ENCODE measurements at regions not wholly inside any gene's neighbourhood (a gene's known extent, or its start where the extent isn't known, plus 50 kb on each side); places are given as distances from the start of the nearest gene placed in this dataset.
A peak's percentile ranks its signal among the peaks of the same experiment; 100 is the strongest.

DNA sequence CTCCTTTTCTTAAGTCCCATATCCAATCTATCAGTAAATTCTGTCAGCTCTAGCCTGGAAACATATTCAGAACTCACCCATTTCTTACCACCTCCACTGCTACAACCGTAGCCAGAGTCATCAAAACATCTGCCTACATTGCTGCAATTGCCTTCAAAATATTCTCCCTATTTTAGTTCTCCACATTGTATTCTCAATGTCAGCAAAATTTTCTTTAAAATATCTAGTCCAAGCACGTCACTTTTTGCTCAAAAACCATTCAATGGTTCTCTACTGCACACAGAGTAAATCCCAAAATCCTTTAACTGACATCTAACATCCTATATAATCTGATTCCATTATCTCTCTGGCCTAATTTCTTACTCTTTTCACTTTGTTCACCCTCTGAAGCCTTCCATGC, 68.5 kb upstream of the ERBB4 start:
- TF ChIP-seq, protein P1, sequence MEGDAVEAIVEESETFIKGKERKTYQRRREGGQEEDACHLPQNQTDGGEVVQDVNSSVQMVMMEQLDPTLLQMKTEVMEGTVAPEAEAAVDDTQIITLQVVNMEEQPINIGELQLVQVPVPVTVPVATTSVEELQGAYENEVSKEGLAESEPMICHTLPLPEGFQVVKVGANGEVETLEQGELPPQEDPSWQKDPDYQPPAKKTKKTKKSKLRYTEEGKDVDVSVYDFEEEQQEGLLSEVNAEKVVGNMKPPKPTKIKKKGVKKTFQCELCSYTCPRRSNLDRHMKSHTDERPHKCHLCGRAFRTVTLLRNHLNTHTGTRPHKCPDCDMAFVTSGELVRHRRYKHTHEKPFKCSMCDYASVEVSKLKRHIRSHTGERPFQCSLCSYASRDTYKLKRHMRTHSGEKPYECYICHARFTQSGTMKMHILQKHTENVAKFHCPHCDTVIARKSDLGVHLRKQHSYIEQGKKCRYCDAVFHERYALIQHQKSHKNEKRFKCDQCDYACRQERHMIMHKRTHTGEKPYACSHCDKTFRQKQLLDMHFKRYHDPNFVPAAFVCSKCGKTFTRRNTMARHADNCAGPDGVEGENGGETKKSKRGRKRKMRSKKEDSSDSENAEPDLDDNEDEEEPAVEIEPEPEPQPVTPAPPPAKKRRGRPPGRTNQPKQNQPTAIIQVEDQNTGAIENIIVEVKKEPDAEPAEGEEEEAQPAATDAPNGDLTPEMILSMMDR (IDR thresholded peaks at IDR 0.05; ENCODE audit: borderline replicate concordance, control extremely low read depth, extremely low read depth, insufficient read depth, missing control alignments): no peak
- in situ Hi-C loops (cut with MboI; ENCODE audit: low sequenced_read_pairs, unreplicated experiment): no loop called here
- DNase-seq (ENCODE audit: low spot score): no peak

DNA sequence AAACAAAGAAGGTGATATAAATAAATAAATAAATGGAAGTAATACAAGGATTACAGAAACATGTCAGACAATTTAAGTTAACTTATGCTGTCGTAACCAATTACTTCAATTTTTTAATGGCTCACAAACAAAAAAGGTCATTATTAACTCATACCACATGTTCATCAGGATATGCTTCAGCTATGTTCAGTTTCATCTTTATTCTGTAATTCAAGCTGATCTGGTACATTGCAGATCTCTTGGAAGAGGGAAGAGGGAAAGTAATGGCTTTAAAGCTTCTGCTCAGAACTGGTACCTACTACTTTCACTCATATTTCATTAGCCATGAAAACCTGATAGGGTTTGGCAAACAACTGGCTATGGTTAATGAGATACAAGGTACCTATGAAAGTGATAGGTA, 67.6 kb upstream of the ERBB4 start:
- TF ChIP-seq, protein P1 (IDR thresholded peaks at IDR 0.05; ENCODE audit: borderline replicate concordance, control extremely low read depth, extremely low read depth, insufficient read depth, missing control alignments): no peak
- in situ Hi-C loops (cut with MboI; ENCODE audit: low sequenced_read_pairs, unreplicated experiment): no loop called here
- no peak for DNase-seq (ENCODE audit: low spot score)

DNA sequence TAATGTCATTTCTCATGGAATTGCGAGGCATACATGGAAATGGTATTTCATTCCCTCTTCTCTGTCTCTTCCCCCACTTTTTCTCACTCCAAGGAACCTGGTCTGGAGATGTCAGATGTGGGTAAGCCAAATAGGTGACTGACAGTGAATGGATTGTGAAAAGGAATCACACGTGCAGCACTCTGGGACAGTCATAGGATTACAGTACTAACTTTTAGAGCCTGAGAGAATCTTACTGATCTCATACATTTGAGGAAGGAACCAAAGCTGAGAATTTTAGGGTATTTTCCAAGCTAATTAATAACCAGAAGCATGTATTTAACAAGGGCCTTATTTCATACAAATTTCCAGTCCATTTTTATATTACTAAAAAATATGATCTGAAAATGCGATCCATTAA, 58.1 kb upstream of the ERBB4 start:
- TF ChIP-seq, protein P1 (IDR thresholded peaks at IDR 0.05; ENCODE audit: borderline replicate concordance, control extremely low read depth, extremely low read depth, insufficient read depth, missing control alignments): no peak
- no peak for DNase-seq (ENCODE audit: low spot score)
- in situ Hi-C loops (cut with MboI; ENCODE audit: low sequenced_read_pairs, unreplicated experiment): no loop called here

DNA sequence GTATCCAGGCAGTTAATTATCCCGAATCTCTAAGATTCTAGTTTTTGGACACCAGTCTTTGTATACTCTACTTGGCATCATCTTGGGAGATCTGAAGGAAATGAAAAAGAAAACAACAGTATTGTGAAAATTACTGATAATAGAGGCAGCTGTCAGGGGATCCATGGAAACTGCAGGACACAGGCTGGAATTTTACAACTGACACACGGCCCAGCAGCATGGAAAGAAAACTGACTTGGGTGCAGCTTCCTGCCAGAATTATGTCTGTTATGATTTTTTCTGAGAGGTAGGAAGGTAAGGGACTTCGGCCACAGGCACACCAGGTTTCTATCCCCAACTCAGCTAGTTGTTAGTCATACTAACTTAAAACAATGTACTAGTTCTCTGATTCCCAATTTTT, 57.7 kb upstream of the ERBB4 start:
- TF ChIP-seq, protein P1 (IDR thresholded peaks at IDR 0.05; ENCODE audit: borderline replicate concordance, control extremely low read depth, extremely low read depth, insufficient read depth, missing control alignments): no peak
- in situ Hi-C loops (cut with MboI; ENCODE audit: low sequenced_read_pairs, unreplicated experiment): no loop called here
- no peak for DNase-seq (ENCODE audit: low spot score)

DNA sequence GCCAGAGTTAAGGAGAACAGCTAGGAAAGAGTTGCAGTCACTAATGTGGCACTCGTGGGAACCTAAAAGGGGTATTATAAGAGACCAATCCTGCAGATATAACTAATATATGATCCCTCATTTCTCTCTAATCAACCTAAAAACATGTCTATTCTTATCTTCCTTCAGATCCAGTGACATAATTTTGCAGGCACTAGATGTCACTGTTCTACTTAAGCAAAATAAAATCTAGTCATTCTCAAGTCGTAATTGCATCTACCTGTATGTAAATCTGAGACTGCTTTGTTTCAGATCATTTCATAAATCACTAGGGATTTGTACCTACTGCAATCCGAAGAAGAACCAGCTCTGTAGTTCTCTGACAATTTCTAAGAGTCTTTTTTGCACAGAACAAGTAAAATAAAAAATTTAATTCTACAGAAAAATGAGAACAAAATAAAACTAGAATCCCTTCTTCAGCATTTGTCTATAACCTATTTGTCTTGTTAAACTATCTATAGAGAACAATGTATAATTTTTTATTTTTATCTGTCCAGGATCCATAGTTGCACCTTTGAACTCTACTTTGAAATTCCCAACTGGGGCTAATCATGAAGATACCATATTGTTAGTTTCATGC, 56.5 kb upstream of the ERBB4 start:
- no peak for DNase-seq (ENCODE audit: low spot score)
- in situ Hi-C loops (cut with MboI; ENCODE audit: low sequenced_read_pairs, unreplicated experiment): no loop called here
- TF ChIP-seq, protein P1 (IDR thresholded peaks at IDR 0.05; ENCODE audit: borderline replicate concordance, control extremely low read depth, extremely low read depth, insufficient read depth, missing control alignments): peak; percentile 27

DNA sequence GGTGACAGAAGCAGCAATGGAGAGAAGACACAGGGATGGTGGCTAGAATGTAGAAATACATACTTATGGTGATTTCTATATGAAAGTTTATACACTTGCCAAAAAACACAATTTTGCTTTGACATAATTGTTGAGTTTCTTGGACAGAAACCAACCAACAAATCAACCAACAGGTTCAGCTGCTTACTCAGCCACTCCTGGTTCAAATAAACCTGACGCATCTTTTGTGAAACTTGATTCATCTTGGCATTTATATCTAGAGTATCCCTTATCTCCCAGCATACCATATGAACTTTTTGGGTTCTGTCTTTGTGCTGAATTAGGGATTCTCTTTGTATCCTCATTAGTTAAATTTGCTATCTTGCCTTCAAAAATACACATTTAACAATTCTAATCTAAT, 54.1 kb upstream of the ERBB4 start:
- in situ Hi-C loops (cut with MboI; ENCODE audit: low sequenced_read_pairs, unreplicated experiment): no loop called here
- DNase-seq (ENCODE audit: low spot score): no peak
- TF ChIP-seq, protein P1 (IDR thresholded peaks at IDR 0.05; ENCODE audit: borderline replicate concordance, control extremely low read depth, extremely low read depth, insufficient read depth, missing control alignments): no peak
